ENCODE measurements at regions not wholly inside any gene's neighbourhood (a gene's known extent, or its start where the extent isn't known, plus 50 kb on each side); places are given as distances from the start of the nearest gene placed in this dataset.
A peak's percentile ranks its signal among the peaks of the same experiment; 100 is the strongest.
"Not testable (repeated sequence)": the region's sequence is repeated elsewhere in the genome, so short reads cannot be mapped to it uniquely, and the experiment has no call there.

DNA sequence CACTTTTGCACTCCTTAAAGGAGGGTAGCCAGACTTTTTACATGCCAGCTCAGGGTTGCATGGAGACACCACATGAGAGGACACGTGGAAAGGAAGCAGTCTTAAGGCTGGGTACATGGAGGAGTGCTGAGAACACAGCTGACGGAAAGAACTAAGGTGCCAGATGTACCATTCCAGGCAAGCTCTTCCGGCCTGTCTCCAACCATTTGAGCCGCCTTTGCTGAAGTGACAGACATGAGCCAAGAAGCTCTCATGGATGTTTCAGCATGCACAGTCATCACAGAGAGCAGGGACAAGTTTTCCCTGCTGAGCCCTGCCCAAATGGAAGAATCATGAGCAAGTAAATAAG, 83.4 kb upstream of the BMP2K start:
- DNase-seq = no peak

DNA sequence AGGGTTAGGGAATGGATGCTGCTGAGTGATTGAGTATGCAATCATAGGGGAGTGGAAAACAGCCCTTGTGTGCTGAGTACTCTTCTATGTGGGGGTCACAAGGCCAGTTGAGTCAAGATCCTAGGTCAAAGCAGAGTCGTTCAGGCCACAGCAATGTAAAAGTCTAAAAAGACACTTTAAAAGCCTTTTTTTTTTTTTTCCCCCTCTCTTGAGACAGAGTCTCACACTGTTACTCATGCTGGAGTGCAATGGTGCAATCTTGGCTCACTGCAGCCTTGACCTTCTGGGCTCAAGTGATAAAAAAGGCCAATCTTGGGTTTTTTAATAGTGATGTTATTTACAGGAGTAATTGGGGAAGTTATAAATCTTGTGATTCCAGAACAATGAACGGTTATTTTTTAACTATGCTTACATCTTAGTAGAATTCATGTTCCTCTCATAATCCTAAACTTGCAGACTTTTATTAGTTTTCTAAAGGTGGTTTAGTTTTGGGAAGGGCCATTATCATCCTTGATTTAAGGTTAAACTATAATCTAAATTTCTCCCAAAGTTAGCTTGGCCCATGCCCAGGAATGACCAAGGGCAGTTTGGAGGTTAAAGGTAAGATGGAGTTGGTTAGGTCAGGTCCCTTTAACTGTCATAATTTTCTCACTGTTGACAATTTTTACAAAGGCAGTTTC, 82.2 kb upstream of the BMP2K start:
- DNase-seq = no peak

- DNase-seq = no peak
Measured at GRCh38 chr4:78694457-78694787, 81.7 kb upstream of the BMP2K start.

DNA sequence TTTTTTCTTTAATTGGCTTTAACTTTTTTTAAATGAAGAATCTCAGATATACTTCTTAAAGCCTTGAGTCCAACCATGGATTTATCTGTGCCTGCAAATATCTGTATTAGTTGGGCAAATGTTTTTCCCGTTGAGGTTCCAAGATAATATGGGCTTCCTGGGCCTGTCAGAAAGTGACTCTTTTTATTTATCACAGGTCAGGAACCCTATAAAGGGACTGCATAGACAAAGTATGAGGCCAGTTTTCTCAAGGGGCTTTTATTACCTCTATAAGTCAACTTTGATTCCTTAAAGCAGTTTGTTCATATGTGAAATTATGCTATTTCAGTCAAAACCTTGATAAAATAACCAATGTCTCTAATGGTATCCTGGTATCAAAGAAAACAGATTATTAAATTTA, 80.2 kb upstream of the BMP2K start:
- no peak for DNase-seq

- DNase-seq = no peak
Measured at GRCh38 chr4:78703079-78703478, 73.1 kb upstream of the BMP2K start.

DNA sequence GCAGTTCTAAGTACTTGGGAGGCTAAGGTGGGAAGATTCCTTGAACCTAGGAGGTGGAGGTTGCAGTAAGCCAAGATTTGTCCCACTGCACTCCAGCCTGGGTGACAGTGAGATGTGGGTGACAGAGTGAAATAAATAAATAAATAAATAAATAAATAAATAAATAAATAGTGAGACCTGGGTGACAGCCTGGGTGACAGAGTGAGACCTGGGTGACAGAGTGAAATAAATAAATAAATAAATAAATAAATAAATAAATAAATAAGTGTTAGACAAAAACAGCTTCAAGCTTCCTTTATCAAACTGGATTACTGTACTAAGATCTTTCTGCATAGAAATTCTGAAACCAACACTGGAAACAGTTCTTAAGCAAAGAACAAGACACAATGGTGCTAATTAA, 71.8 kb upstream of the BMP2K start:
- DNase-seq = no peak

GRCh38 chr4:78704981-78705683, 71.0 kb upstream of the BMP2K start:
- no peak for DNase-seq

DNA sequence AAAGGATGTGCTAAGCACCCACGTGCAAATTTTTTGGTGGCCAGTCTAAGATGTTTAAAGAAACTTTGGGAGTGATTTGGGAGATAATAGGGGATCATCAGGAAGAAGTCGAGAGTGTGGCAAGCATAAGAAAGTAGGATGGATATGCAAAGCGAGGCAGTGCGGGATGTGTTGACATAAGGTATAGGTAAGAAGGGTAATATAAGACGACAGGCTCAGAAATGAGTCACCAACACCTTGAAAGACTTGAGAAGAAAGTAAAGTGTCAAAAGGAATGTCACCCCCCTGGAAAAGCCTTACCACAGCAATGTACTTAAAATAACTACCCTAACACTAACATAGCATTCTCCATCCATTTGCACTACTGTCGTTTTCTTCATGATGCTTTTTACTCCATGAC, 69.8 kb upstream of the BMP2K start:
- no peak for DNase-seq

- no peak for DNase-seq
Measured at GRCh38 chr4:78707268-78707667, 68.9 kb upstream of the BMP2K start.

DNA sequence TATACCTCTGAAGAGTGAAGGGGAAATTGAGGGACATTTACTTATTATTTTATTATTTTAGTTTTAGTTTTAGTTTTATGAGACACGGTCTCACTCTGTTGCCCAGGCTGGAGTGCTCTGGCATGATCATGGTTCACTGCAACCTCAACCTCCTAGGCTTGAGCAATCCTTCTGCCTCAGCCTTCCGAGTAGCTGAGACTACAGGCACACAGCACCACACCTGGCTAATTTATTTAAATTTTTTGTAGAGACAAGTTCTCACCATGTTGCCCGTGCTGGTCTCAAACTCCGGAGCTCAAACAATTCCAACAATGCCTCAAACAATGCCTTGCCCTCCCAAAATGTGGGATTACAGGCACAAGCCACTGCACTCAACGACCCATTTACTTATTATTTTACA, 68.4 kb upstream of the BMP2K start:
- DNase-seq = no peak

GRCh38 chr4:78710536-78710935, 65.6 kb upstream of the BMP2K start:
- no peak for DNase-seq

- DNase-seq = no peak
Measured at GRCh38 chr4:78711676-78712075, 64.5 kb upstream of the BMP2K start.

DNA sequence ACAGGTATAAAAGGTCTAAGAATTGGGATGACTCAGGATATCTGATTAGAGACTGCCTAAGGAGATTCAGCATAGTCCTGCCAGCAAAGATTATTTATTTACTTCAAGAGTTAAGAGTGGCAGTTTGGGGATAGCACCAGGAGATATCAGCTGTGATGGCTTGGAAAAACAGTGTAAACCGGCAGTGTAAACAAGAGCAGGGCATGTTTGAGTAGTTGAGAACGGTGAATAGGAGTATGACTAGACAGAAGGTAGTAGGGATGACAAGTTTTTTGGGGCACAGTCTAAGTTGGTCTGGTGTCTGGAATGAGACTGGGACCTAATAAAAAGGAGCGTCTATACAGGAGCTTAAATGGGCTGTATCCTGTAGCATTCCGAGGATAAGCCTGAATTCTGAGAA, 61.6 kb upstream of the BMP2K start:
- not testable (repeated sequence) for DNase-seq

DNA sequence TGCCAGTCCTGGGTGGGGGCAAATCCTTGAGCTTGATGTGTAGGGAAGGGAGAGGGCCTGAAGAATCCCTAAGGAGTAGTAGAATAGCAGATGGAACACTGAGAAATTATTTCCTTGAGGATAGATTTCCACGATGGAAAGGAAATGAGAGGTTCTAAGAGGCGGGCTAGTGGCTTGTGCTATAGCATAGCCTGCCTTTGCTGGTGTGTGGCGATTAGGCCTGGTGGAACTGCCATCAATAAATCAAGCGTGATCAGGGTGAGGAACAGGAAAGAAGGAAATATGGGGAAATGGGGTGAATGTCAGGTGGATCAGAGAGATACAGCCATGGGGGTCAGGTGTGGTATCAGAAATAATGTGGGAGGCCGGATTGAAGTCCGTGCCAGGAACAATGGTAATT, 60.8 kb upstream of the BMP2K start:
- not testable (repeated sequence) for DNase-seq

DNA sequence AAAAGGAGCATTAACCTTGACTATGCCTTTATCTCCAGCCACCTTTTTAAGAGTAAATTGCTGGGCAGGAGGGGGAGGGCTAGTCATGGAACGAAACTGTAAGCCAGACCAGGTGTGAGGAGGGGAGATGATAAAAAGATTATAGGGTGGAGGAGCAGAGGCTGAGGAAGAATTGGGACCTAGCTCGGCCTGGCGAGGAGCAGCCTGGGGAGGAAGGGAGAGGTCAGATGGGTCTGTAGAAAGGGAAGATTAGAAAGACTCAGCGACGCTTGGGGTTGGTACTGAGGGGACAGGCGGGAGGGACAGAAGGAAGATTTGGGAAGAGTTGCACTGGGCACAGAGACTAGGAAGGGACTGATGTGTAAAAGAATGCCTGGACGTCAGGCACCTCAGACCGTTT, 58.4 kb upstream of the BMP2K start:
- DNase-seq = not testable (repeated sequence)

GRCh38 chr4:78720204-78720603, 55.9 kb upstream of the BMP2K start:
- DNase-seq = no peak

GRCh38 chr4:78720994-78721677, 55.0 kb upstream of the BMP2K start:
- peak in 1 of 2 donors; percentile 1 for DNase-seq

DNA sequence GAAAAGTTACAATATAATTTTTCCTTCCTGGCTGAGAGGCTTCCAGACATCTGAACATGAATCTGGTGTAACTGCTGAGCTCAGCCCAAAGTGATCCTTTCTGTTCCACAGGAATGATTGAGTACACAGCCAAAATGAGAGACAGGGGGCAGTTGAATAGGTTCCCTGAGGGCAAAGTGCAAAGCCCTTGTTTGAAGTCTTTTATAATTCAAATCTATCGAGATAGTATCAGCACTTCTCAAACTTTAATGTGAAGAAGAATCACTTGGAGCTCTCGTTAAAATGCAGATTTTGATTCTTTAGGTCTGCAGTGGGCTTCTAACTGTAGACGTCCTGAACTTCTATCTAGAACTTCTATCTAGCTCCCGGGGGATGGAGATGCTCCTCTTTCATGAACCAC, 54.4 kb upstream of the BMP2K start:
- no peak for DNase-seq

DNA sequence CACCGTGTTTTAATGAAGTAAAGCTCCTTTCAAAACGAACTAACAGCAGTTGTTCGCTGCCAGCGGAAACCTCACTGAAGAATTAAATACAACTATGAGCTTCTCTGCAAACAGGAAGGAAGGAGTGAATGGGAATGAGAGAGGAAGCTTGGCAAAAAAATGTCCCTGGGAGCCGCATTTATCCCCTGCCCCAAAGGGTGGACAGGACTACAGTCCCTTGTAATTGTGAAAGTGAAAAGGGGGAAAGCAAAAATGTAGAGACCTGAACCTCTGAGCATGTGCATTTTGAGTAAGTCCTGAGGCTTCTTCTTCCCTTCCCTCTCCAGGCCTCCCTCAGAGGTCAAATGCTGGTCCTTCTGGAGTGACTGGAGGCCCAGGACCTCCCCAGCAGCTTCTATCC, 53.8 kb upstream of the BMP2K start:
- no peak for DNase-seq

DNA sequence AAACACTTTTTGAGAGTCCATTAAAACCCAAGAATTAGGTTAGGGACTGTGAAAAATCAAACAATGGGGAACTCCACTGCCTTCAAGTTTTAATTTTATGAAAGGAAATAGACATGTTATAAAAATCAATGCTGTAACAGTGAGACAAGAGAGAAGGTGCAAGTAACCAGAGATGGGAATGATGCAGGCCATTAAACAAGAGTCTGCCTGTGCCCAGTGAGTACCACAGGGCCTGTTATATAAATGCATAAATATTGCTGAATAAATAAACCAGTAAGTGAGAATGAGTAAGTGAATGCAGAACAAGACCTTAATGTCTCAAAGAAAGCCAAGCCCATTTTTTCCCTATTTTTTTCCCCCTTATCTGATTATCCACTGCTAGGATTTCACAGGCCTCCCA, 53.3 kb upstream of the BMP2K start:
- no peak for DNase-seq
